ENCODE measurements at regions not wholly inside any gene's neighbourhood (a gene's known extent, or its start where the extent isn't known, plus 50 kb on each side); places are given as distances from the start of the nearest gene placed in this dataset.
"Not testable (repeated sequence)": the region's sequence is repeated elsewhere in the genome, so short reads cannot be mapped to it uniquely, and the experiment has no call there.

- H3K9me3 ChIP-seq; intact Hi-C loops (cut with DNase I; ENCODE audit: low total_unique reads); H3K4me1 ChIP-seq; in situ Hi-C loops (cut with MboI; ENCODE audit: low pct_ligation_motif_present in 1 of 4, low pct_unique_long_range_greater_than_20kb in 1 of 4, low sequenced_read_pairs in 3 of 4); H3K36me3 ChIP-seq; H3K4me3 ChIP-seq; H3K27ac ChIP-seq; H3K27me3 ChIP-seq; DNase-seq: not testable (repeated sequence)
- no CpG with 5 or more reads among the region's 3 CpGs for WGBS, 2 donors (ENCODE audit: low coverage in 1 of 2)
These were observed 181.0 kb downstream of the BCL2L11 start for GRCh38 chr2:111301677-111302076.

GRCh38 chr2:111302397-111303218, 181.9 kb downstream of the BCL2L11 start:
- H3K9me3 ChIP-seq; H3K4me1 ChIP-seq; H3K27me3 ChIP-seq; H3K36me3 ChIP-seq; DNase-seq; intact Hi-C loops (cut with DNase I; ENCODE audit: low total_unique reads); in situ Hi-C loops (cut with MboI; ENCODE audit: low pct_ligation_motif_present in 1 of 4, low pct_unique_long_range_greater_than_20kb in 1 of 4, low sequenced_read_pairs in 3 of 4); H3K4me3 ChIP-seq; H3K27ac ChIP-seq: not testable (repeated sequence)
- 68% methylated on average over 5 of the region's 7 CpGs; no CpG with 5 or more reads in 1 of the 2 donors for WGBS, 2 donors (ENCODE audit: low coverage in 1 of 2)

- DNase-seq; H3K4me1 ChIP-seq; H3K27me3 ChIP-seq; H3K9me3 ChIP-seq; intact Hi-C loops (cut with DNase I; ENCODE audit: low total_unique reads); H3K36me3 ChIP-seq; H3K4me3 ChIP-seq; H3K27ac ChIP-seq; in situ Hi-C loops (cut with MboI; ENCODE audit: low pct_ligation_motif_present in 1 of 4, low pct_unique_long_range_greater_than_20kb in 1 of 4, low sequenced_read_pairs in 3 of 4): not testable (repeated sequence)
- 97% methylated on average over 3 of the region's 3 CpGs; no CpG with 5 or more reads in 1 of the 2 donors for WGBS, 2 donors (ENCODE audit: low coverage in 1 of 2)
These were observed 186.6 kb downstream of the BCL2L11 start for GRCh38 chr2:111307302-111307701.

- H3K27ac ChIP-seq; H3K36me3 ChIP-seq; H3K4me3 ChIP-seq; H3K9me3 ChIP-seq; DNase-seq; in situ Hi-C loops (cut with MboI; ENCODE audit: low pct_ligation_motif_present in 1 of 4, low pct_unique_long_range_greater_than_20kb in 1 of 4, low sequenced_read_pairs in 3 of 4); H3K27me3 ChIP-seq; intact Hi-C loops (cut with DNase I; ENCODE audit: low total_unique reads); H3K4me1 ChIP-seq: not testable (repeated sequence)
- WGBS, 2 donors (ENCODE audit: low coverage in 1 of 2), result 80 to 86% methylated on average over 1 to 5 of the region's 6 CpGs
These were observed 188.7 kb downstream of the BCL2L11 start for GRCh38 chr2:111309231-111310075.

- DNase-seq; H3K27me3 ChIP-seq; intact Hi-C loops (cut with DNase I; ENCODE audit: low total_unique reads); H3K27ac ChIP-seq; H3K4me1 ChIP-seq; in situ Hi-C loops (cut with MboI; ENCODE audit: low pct_ligation_motif_present in 1 of 4, low pct_unique_long_range_greater_than_20kb in 1 of 4, low sequenced_read_pairs in 3 of 4); H3K36me3 ChIP-seq; H3K4me3 ChIP-seq; H3K9me3 ChIP-seq: not testable (repeated sequence)
- 83% methylated on average over 4 of the region's 8 CpGs; no CpG with 5 or more reads in 1 of the 2 donors for WGBS, 2 donors (ENCODE audit: low coverage in 1 of 2)
These were observed 189.7 kb downstream of the BCL2L11 start for GRCh38 chr2:111310395-111310794.

GRCh38 chr2:111311568-111311967, 190.9 kb downstream of the BCL2L11 start:
- H3K27me3 ChIP-seq; H3K9me3 ChIP-seq; in situ Hi-C loops (cut with MboI; ENCODE audit: low pct_ligation_motif_present in 1 of 4, low pct_unique_long_range_greater_than_20kb in 1 of 4, low sequenced_read_pairs in 3 of 4); H3K4me3 ChIP-seq; H3K4me1 ChIP-seq; intact Hi-C loops (cut with DNase I; ENCODE audit: low total_unique reads); H3K27ac ChIP-seq; H3K36me3 ChIP-seq; DNase-seq: not testable (repeated sequence)
- no CpG with 5 or more reads among the region's 6 CpGs for WGBS, 2 donors (ENCODE audit: low coverage in 1 of 2)

- in situ Hi-C loops (cut with MboI; ENCODE audit: low pct_ligation_motif_present in 1 of 4, low pct_unique_long_range_greater_than_20kb in 1 of 4, low sequenced_read_pairs in 3 of 4); H3K27me3 ChIP-seq; intact Hi-C loops (cut with DNase I; ENCODE audit: low total_unique reads); H3K4me1 ChIP-seq; H3K4me3 ChIP-seq; DNase-seq; H3K9me3 ChIP-seq; H3K36me3 ChIP-seq; H3K27ac ChIP-seq: not testable (repeated sequence)
- 100% methylated on average over 2 of the region's 15 CpGs; no CpG with 5 or more reads in 1 of the 2 donors for WGBS, 2 donors (ENCODE audit: low coverage in 1 of 2)
These were observed 192.3 kb downstream of the BCL2L11 start for GRCh38 chr2:111312897-111313607.

GRCh38 chr2:111313711-111314110, 193.0 kb downstream of the BCL2L11 start:
- H3K27ac ChIP-seq; H3K9me3 ChIP-seq; in situ Hi-C loops (cut with MboI; ENCODE audit: low pct_ligation_motif_present in 1 of 4, low pct_unique_long_range_greater_than_20kb in 1 of 4, low sequenced_read_pairs in 3 of 4); H3K36me3 ChIP-seq; H3K4me1 ChIP-seq; H3K4me3 ChIP-seq; intact Hi-C loops (cut with DNase I; ENCODE audit: low total_unique reads); H3K27me3 ChIP-seq: not testable (repeated sequence)
- DNase-seq, result peak; percentile 12
- 64% methylated on average over 3 of the region's 3 CpGs; no CpG with 5 or more reads in 1 of the 2 donors for WGBS, 2 donors (ENCODE audit: low coverage in 1 of 2)

- intact Hi-C loops (cut with DNase I; ENCODE audit: low total_unique reads); DNase-seq; H3K27ac ChIP-seq; H3K27me3 ChIP-seq; H3K4me1 ChIP-seq; H3K9me3 ChIP-seq; H3K36me3 ChIP-seq; H3K4me3 ChIP-seq; in situ Hi-C loops (cut with MboI; ENCODE audit: low pct_ligation_motif_present in 1 of 4, low pct_unique_long_range_greater_than_20kb in 1 of 4, low sequenced_read_pairs in 3 of 4): not testable (repeated sequence)
- 85% methylated on average over 10 of the region's 13 CpGs; no CpG with 5 or more reads in 1 of the 2 donors for WGBS, 2 donors (ENCODE audit: low coverage in 1 of 2)
These were observed 194.6 kb downstream of the BCL2L11 start for GRCh38 chr2:111315188-111315917.
